Heart left ventricle (tissue), 16 donors: ENCODE measurements at regions not wholly inside any gene's neighbourhood (a gene's known extent, or its start where the extent isn't known, plus 50 kb on each side); places are given as distances from the start of the nearest gene placed in this dataset.

Source experiments
- ATAC-seq, 4 donors: fragments of 200-7000 bp; cut with Tn5 transposase; one replicate each; pipeline ENCODE4 v1.9.1; 2020 to 2022; ENCODE audit warnings: moderate library complexity in 4 of 4, mild to moderate bottlenecking in 3 of 4, moderate number of reproducible peaks in 1 of 4
- DNase-seq, 5 donors: peaks; one replicate each; pipeline ENCODE4 v3.0.0-alpha.2; 2020
- H3K27ac ChIP-seq, 12 donors: fragments of 200-600 bp; sonication (generic) in 4 of 12; one replicate each; pipeline versions ENCODE4 v1.5.0 to v1.8.0; 2016 to 2022; ENCODE audit warnings: mild to moderate bottlenecking in 2 of 12
- H3K27me3 ChIP-seq, 9 donors: fragments of 200-600 bp; sonication (generic) in 2 of 9; one replicate each; pipeline versions ENCODE4 v1.5.1 to v1.8.0; 2016 to 2022; ENCODE audit warnings: mild to moderate bottlenecking in 3 of 9
- H3K36me3 ChIP-seq, 9 donors: fragments of 200-600 bp; sonication (generic) in 2 of 9; one replicate each; pipeline versions ENCODE4 v1.5.0 to v1.8.0; 2018 to 2022; ENCODE audit warnings: mild to moderate bottlenecking in 2 of 9
- H3K4me1 ChIP-seq, 12 donors: fragments of 200-600 bp; sonication (generic) in 4 of 12; one replicate each; pipeline versions ENCODE4 v1.5.0 to v1.8.0; 2016 to 2022; ENCODE audit warnings: mild to moderate bottlenecking in 3 of 12
- H3K4me3 ChIP-seq, 12 donors: fragments of 200-600 bp; sonication (generic) in 4 of 12; one replicate each; pipeline versions ENCODE4 v1.5.0 to v1.8.0; 2017 to 2022; ENCODE audit warnings: mild to moderate bottlenecking in 9 of 12, moderate library complexity in 4 of 12
- H3K9me3 ChIP-seq, 12 donors: fragments of 200-600 bp; sonication (generic) in 4 of 12; one replicate each; pipeline versions ENCODE4 v1.5.0 to v1.8.0; 2016 to 2022; ENCODE audit warnings: mild to moderate bottlenecking in 1 of 12
- CTCF ChIP-seq, 12 donors: fragments of 200-600 bp; sonication (generic) in 4 of 12; IDR thresholded peaks; one replicate each; pipeline versions ENCODE4 v1.5.0 to v1.8.0; 2018 to 2022; ENCODE audit warnings: antibody characterized with exemption in 12 of 12, mild to moderate bottlenecking in 5 of 12
- POLR2A ChIP-seq, 2 donors: fragments of 450-650 bp; IDR thresholded peaks; one replicate each; pipeline ENCODE4 v1.6.1; 2017; ENCODE audit warnings: antibody characterized with exemption in 2 of 2, mild to moderate bottlenecking in 2 of 2, moderate library complexity in 2 of 2
- WGBS, 4 donors: extraction: QIAGEN DNeasy Blood & Tissue Kit in 2 of 4; methylation state at CpG; one replicate each; pipeline versions ENCODE4 v1.1.5 to v1.1.7; 2013 to 2018; 5-methylcytosine and 5-hydroxymethylcytosine counted together
- intact Hi-C, 10 donors: fragments of 100-400 bp; cut with DNase I; formaldehyde crosslinking; loops; one replicate each; pipeline versions ENCODE4 v1.11.1 to v1.14.2; 2022
- donor health status: ischemic (EF 13 %, LVEDD 7.1; RV severe dilation, severe dysfunction).
- donor health status: healthy with polysubstance abuse.
- donor health status: DM: no; HTN: yes; CAD: no.
- donor health status: DM: no; HTN: no; CAD: no.
- donor health status: ischemic (EF 25% LVEDD 6.9; RV normal size, moderate dysfunction).
- donor health status: ischemic (EF 25% LVEDD 5.7; RV mildly dilated, moderate dysfunction).
- donor health status: healthy.
- donor health status: DM: yes; HTN: yes; CAD: no.
- donor health status: ischemic (EF 35%, LVEDD 5.7; RV mildly dilated, moderate dysfunction).
- donor health status: nonischemic (EF 11% LVEDD 7.7; RV severe dilation, severe dysfunction).
- donor health status: DM: yes; HTN: yes; CAD: no.
- donor health status: PGD.
- donor health status: ischemic (EF 29% LVEDD 5.4; RV normal size, mild dysfunction).
- donor health status: nonischemic (EF 23%, LVEDD 6.1; RV moderate dilation, normal function).

GRCh38 chr3:102114264-102114979 lies 265.1 kb downstream of the NFKBIZ start:
- Histone ChIP-seq H3K27me3 (no peaks in the 10 kb centered on the region), H3K4me3 (no peak overlapping the region), H3K9me3 (peaks cover 0 to 3% (median 0%) of the 10 kb centered on the region in 12 donors), H3K27ac (peak overlapping the region in 2 of 12 donors; percentile 18 to 31), H3K4me1 (peaks cover 0 to 9% (median 0%) of the 10 kb centered on the region in 12 donors), H3K36me3 (no peaks in the 10 kb centered on the region)
- no peak for TF ChIP-seq CTCF (IDR thresholded peaks at IDR 0.05)
- no peak for TF ChIP-seq POLR2A (IDR thresholded peaks at IDR 0.05)
- DNase-seq (no peak), ATAC-seq (peak in 1 of 4 donors; percentile 49)
- intact Hi-C loops, result no loop called here
- 68 to 73% (median 69%) methylated on average over 7 of the region's 7 CpGs for WGBS, 4 donors

- H3K9me3 ChIP-seq, result peaks cover 0 to 41% (median 15%) of the 10 kb centered on the region in 12 donors
- TF ChIP-seq POLR2A (IDR thresholded peaks at IDR 0.05) (no peak), CTCF (IDR thresholded peaks at IDR 0.05) (no peak)
- H3K27me3 ChIP-seq, result no peaks in the 10 kb centered on the region
- H3K36me3 ChIP-seq, result no peaks in the 10 kb centered on the region
- no peak for ATAC-seq
- intact Hi-C loops, result no loop called here
- peaks cover 0 to 7% (median 0%) of the 10 kb centered on the region in 12 donors for H3K4me1 ChIP-seq
- H3K4me3 ChIP-seq, result no peak overlapping the region
- DNase-seq, result no peak
- no peak overlapping the region for H3K27ac ChIP-seq
These were observed 273.2 kb downstream of the NFKBIZ start for GRCh38 chr3:102122527-102122926.

- TF ChIP-seq POLR2A (IDR thresholded peaks at IDR 0.05), result no peak
- no peak for TF ChIP-seq CTCF (IDR thresholded peaks at IDR 0.05)
- Histone ChIP-seq H3K4me1 (peaks cover 0 to 7% (median 0%) of the 10 kb centered on the region in 12 donors), H3K27ac (peak overlapping the region in 3 of 12 donors; percentile 28 to 36 (median 33)), H3K9me3 (peaks cover 0 to 41% (median 15%) of the 10 kb centered on the region in 12 donors), H3K27me3 (no peaks in the 10 kb centered on the region), H3K4me3 (no peak overlapping the region), H3K36me3 (no peaks in the 10 kb centered on the region)
- intact Hi-C loops, result no loop called here
- 50 to 94% (median 82%) methylated on average over 2 of the region's 2 CpGs for WGBS, 4 donors
- DNase-seq (peak in 1 of 5 donors; percentile 22), ATAC-seq (no peak)
These were observed 274.4 kb downstream of the NFKBIZ start for GRCh38 chr3:102123590-102124190.

- intact Hi-C loops, result no loop called here
- H3K4me1 ChIP-seq, result peaks cover 0 to 7% (median 0%) of the 10 kb centered on the region in 12 donors
- H3K27ac ChIP-seq, result peak overlapping the region in 3 of 12 donors; percentile 33 to 65 (median 36)
- H3K36me3 ChIP-seq, result no peaks in the 10 kb centered on the region
- peaks cover 0 to 41% (median 15%) of the 10 kb centered on the region in 12 donors for H3K9me3 ChIP-seq
- no peaks in the 10 kb centered on the region for H3K27me3 ChIP-seq
- peak in 1 of 4 donors; percentile 65 for ATAC-seq
- no peak for DNase-seq
- no peak overlapping the region for H3K4me3 ChIP-seq
- TF ChIP-seq CTCF (IDR thresholded peaks at IDR 0.05), result no peak
- TF ChIP-seq POLR2A (IDR thresholded peaks at IDR 0.05), result no peak
- 37 to 86% (median 71%) methylated on average over 2 of the region's 2 CpGs for WGBS, 4 donors
These were observed 275.0 kb downstream of the NFKBIZ start for GRCh38 chr3:102124282-102124681.
